Lung (tissue), 11 donors: ENCODE measurements at regions not wholly inside any gene's neighbourhood (a gene's known extent, or its start where the extent isn't known, plus 50 kb on each side); places are given as distances from the start of the nearest gene placed in this dataset.
"Not testable (repeated sequence)": the region's sequence is repeated elsewhere in the genome, so short reads cannot be mapped to it uniquely, and the experiment has no call there.

Source experiments
- ATAC-seq: fragments of 200-7000 bp; cut with Tn5 transposase; one replicate; pipeline ENCODE4 v1.9.1; 2020; ENCODE audit warnings: moderate number of reproducible peaks; ENCODE audit not compliant: insufficient read depth, low FRiP score
- DNase-seq, 3 donors: peaks; one replicate each; pipeline ENCODE4 v3.0.0-alpha.2; 2013 to 2017
- H3K27ac ChIP-seq, 2 donors: one replicate each; pipeline ENCODE4 v1.5.1; 2013; ENCODE audit warnings: mild to moderate bottlenecking in 2 of 2, moderate library complexity in 2 of 2, control low read depth in 1 of 2, inconsistent platforms in 1 of 2, low read depth in 1 of 2, low read length in 1 of 2
- H3K27me3 ChIP-seq, 3 donors: one replicate each; pipeline ENCODE4 v1.5.1; 2013; ENCODE audit warnings: low read length in 2 of 3; ENCODE audit not compliant: control insufficient read depth in 3 of 3, insufficient read depth in 3 of 3
- H3K36me3 ChIP-seq, 4 donors: one replicate each; pipeline ENCODE4 v1.5.1; 2013; ENCODE audit warnings: low read length in 4 of 4, mild to moderate bottlenecking in 1 of 4, moderate library complexity in 1 of 4; ENCODE audit not compliant: control insufficient read depth in 4 of 4, insufficient read depth in 4 of 4
- H3K4me1 ChIP-seq, 5 donors: one replicate each; pipeline ENCODE4 v1.5.1; 2013; ENCODE audit warnings: low read length in 5 of 5, mild to moderate bottlenecking in 2 of 5, moderate library complexity in 1 of 5; ENCODE audit not compliant: control insufficient read depth in 5 of 5, insufficient read depth in 5 of 5
- H3K4me3 ChIP-seq: one replicate; pipeline ENCODE4 v1.5.1; 2013; ENCODE audit warnings: mild to moderate bottlenecking, control low read depth, moderate library complexity
- H3K9ac ChIP-seq, 2 donors: one replicate each; pipeline ENCODE4 v1.5.1; 2013; ENCODE audit warnings: low read length in 2 of 2, control low read depth in 1 of 2; ENCODE audit not compliant: insufficient read depth in 1 of 2
- H3K9me3 ChIP-seq, 4 donors: one replicate each; pipeline ENCODE4 v1.5.1; 2013; ENCODE audit warnings: low read length in 3 of 4, mild to moderate bottlenecking in 1 of 4, moderate library complexity in 1 of 4; ENCODE audit not compliant: control insufficient read depth in 4 of 4, insufficient read depth in 3 of 4
- CTCF ChIP-seq: IDR thresholded peaks from 2 replicates; pipeline ENCODE4 v1.5.1; 2012; ENCODE audit warnings: mild to moderate bottlenecking; ENCODE audit errors: control extremely low read depth, extremely low read depth
- WGBS, 2 donors: extraction: QIAGEN DNeasy Blood & Tissue Kit; methylation state at CpG; one replicate each; pipeline ENCODE4 v1.1.7; 2013; 5-methylcytosine and 5-hydroxymethylcytosine counted together
- donor health status: control.
- donor health status: control.
- donor health status: Bipolar disorder and iron deficiency.
- donor health status: healthy.
- donor health status: DM: yes; HTN: yes; CAD: no.

GRCh38 chr5:29460971-29461559 is 1732.4 kb upstream of the CDH6 start:
- H3K27ac ChIP-seq = no peak overlapping the region
- 76 to 83% methylated on average over 4 of the region's 4 CpGs for WGBS, 2 donors
- no peaks in the 10 kb centered on the region for H3K4me1 ChIP-seq
- no peak for TF ChIP-seq CTCF
- no peak for ATAC-seq
- H3K27me3 ChIP-seq = no peaks in the 10 kb centered on the region
- DNase-seq = no peak
- H3K36me3 ChIP-seq = no peaks in the 10 kb centered on the region
- no peak overlapping the region for H3K9ac ChIP-seq
- H3K9me3 ChIP-seq = no peaks in the 10 kb centered on the region
- no peak overlapping the region for H3K4me3 ChIP-seq

DNA sequence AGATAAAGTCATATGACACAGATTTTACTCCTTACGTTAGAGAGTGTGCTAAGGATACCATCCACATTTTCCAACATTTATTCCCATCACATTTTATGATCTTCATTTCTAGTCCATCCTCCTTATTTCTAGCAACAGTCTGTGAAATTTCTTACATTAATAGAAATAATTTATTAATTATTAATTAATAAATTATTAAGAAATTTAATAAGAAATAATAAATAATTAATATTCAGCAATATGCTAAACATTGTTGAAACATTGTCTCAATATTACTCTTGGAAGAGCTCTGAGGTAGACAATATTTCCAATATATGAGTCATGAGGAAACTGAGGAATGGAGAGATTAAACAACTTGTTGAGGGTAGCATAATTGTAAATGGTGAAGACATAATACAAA is 1742.5 kb upstream of the CDH6 start:
- not testable (repeated sequence) for H3K4me1 ChIP-seq, H3K9ac ChIP-seq, ATAC-seq, DNase-seq, H3K4me3 ChIP-seq, H3K36me3 ChIP-seq, H3K27ac ChIP-seq, H3K27me3 ChIP-seq, H3K9me3 ChIP-seq
- 88 to 89% methylated on average over 1 of the region's 1 CpG for WGBS, 2 donors

GRCh38 chr5:29414681-29415080 is 1778.8 kb upstream of the CDH6 start:
- H3K27ac ChIP-seq = no peak overlapping the region
- H3K9me3 ChIP-seq = no peaks in the 10 kb centered on the region
- DNase-seq (no peak), ATAC-seq (no peak)
- H3K27me3 ChIP-seq = no peaks in the 10 kb centered on the region
- no peak for TF ChIP-seq CTCF
- H3K36me3 ChIP-seq = no peaks in the 10 kb centered on the region
- no peak overlapping the region for H3K9ac ChIP-seq
- H3K4me3 ChIP-seq = no peak overlapping the region
- H3K4me1 ChIP-seq = no peaks in the 10 kb centered on the region

- WGBS, 2 donors = 30 to 42% methylated on average over 1 of the region's 1 CpG
- DNase-seq = no peak
- Histone ChIP-seq H3K27me3 (no peaks in the 10 kb centered on the region), H3K4me1 (no peaks in the 10 kb centered on the region), H3K9ac (no peak overlapping the region), H3K4me3 (no peak overlapping the region), H3K9me3 (no peaks in the 10 kb centered on the region), H3K27ac (no peak overlapping the region), H3K36me3 (no peaks in the 10 kb centered on the region)
- no peak for ATAC-seq
- TF ChIP-seq CTCF = no peak
These were observed 1780.5 kb upstream of the CDH6 start for GRCh38 chr5:29412979-29413378.
